Keratinocyte (primary cell): ENCODE measurements at regions not wholly inside any gene's neighbourhood (a gene's known extent, or its start where the extent isn't known, plus 50 kb on each side); places are given as distances from the start of the nearest gene placed in this dataset.

Experiments used
- DNase-seq: peaks from one replicate; pipeline ENCODE4 v3.0.0-alpha.2; 2011; ENCODE audit warnings: low read depth, missing footprints, low spot score
- FAIRE-seq: peaks from 2 replicates; lab custom pipeline; 2011; peaks lifted over from hg19 to GRCh38; lab: Jason Lieb, UNC
- H2AFZ ChIP-seq: 2 replicates; pipeline ENCODE4 v1.6.0; 2012; ENCODE audit warnings: low read length, control low read depth, inconsistent platforms; ENCODE audit not compliant: control insufficient read depth
- H3K27ac ChIP-seq: 2 replicates; pipeline ENCODE4 v1.5.1; 2011; ENCODE audit warnings: low read length; ENCODE audit not compliant: control insufficient read depth, insufficient read depth
- H3K27me3 ChIP-seq: 3 replicates; pipeline ENCODE4 v1.6.0; 2011; ENCODE audit warnings: low read length; ENCODE audit not compliant: control insufficient read depth, insufficient read depth; ENCODE audit errors: extremely low read depth
- H3K36me3 ChIP-seq, 2 experiments: 2 replicates in 1 of 2; 3 replicates in 1 of 2; pipeline ENCODE4 v1.5.1; 2011; ENCODE audit warnings: low read length in 2 of 2, mild to moderate bottlenecking in 1 of 2; ENCODE audit not compliant: control insufficient read depth in 2 of 2, insufficient read depth in 2 of 2; ENCODE audit errors: extremely low read depth in 1 of 2
- H3K4me1 ChIP-seq: 3 replicates; pipeline ENCODE4 v1.5.1; 2011; ENCODE audit warnings: low read length; ENCODE audit not compliant: control insufficient read depth, insufficient read depth; ENCODE audit errors: extremely low read depth
- H3K4me2 ChIP-seq: 3 replicates; pipeline ENCODE4 v1.6.0; 2011; ENCODE audit warnings: low read depth, low read length; ENCODE audit not compliant: control insufficient read depth, insufficient read depth; ENCODE audit errors: extremely low read depth
- H3K4me3 ChIP-seq, 3 experiments: fragments of 200-600 bp in 1 of 3; sonication (generic) in 1 of 3; 2 replicates in 2 of 3; 3 replicates in 1 of 3; pipeline ENCODE4 v1.5.1; 2011 to 2016; ENCODE audit warnings: low read length in 3 of 3, mild to moderate bottlenecking in 3 of 3, control low read depth in 2 of 3, inconsistent platforms in 1 of 3, low read depth in 1 of 3, mixed read lengths in 1 of 3, mixed run types in 1 of 3, moderate library complexity in 1 of 3; ENCODE audit not compliant: control insufficient read depth in 2 of 3, insufficient read depth in 2 of 3; ENCODE audit errors: extremely low read depth in 1 of 3
- H3K79me2 ChIP-seq: 2 replicates; pipeline ENCODE4 v1.6.0; 2012; ENCODE audit warnings: low read length; ENCODE audit not compliant: control insufficient read depth, insufficient read depth
- H3K9ac ChIP-seq: 3 replicates; pipeline ENCODE4 v1.6.0; 2011; ENCODE audit warnings: low read length; ENCODE audit not compliant: control insufficient read depth, insufficient read depth; ENCODE audit errors: extremely low read depth
- H3K9me1 ChIP-seq: 3 replicates; pipeline ENCODE4 v1.6.0; 2011; ENCODE audit warnings: low read length; ENCODE audit not compliant: control insufficient read depth, insufficient read depth; ENCODE audit errors: extremely low read depth
- H3K9me3 ChIP-seq: 2 replicates; pipeline ENCODE4 v1.5.1; 2012; ENCODE audit warnings: low read depth, low read length; ENCODE audit not compliant: control insufficient read depth
- H4K20me1 ChIP-seq: 3 replicates; pipeline ENCODE4 v1.6.0; 2011; ENCODE audit warnings: low read length; ENCODE audit not compliant: control insufficient read depth, insufficient read depth; ENCODE audit errors: extremely low read depth
- CTCF ChIP-seq, 3 experiments: IDR thresholded peaks in 1 of 3; conservative IDR thresholded peaks in 1 of 3; optimal IDR thresholded peaks in 1 of 3; 2 replicates in 2 of 3; 3 replicates in 1 of 3; pipeline versions ENCODE3 to v1.5.1; 2011; ENCODE audit warnings: low read length in 3 of 3, mild to moderate bottlenecking in 3 of 3, moderate library complexity in 2 of 3, control low read depth in 1 of 3, inconsistent platforms in 1 of 3; ENCODE audit not compliant: insufficient read depth in 2 of 3; ENCODE audit errors: extremely low read depth in 1 of 3
- EZH2 ChIP-seq: IDR thresholded peaks from one replicate; pipeline ENCODE4 v1.6.1; 2012; ENCODE audit warnings: inconsistent platforms, mild to moderate bottlenecking, low read length, moderate library complexity
- dilution Hi-C: fragments of 300-500 bp; cut with MboI; formaldehyde crosslinking; loops from one replicate; pipeline ENCODE4 v1.7.0; 2020; ENCODE audit warnings: low sequenced_read_pairs; ENCODE audit not compliant: extremely low pct_ligation_motif_present

DNA sequence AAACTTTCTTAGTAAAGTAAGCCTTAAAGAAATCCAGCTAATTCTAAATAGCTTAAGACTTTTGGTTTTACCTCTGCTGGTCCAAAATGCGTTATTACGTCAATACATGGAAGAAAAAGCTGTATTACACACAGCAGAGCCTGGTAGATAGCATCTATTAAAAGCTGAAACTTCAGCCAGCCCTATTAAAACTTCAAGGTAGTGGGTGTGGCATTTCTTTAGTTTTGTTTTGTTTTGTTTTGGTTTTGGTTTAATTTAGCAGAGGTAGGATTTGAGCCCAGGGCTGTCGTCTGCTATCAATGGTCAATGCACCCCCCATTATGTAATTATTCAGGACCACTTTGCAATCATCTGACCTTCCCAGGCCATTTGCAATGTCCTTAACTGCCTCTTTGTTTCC, 318.4 kb upstream of the MAF start:
- H2AFZ ChIP-seq = no peak overlapping the region
- no peaks in the 10 kb centered on the region for H3K9me1 ChIP-seq
- H3K27me3 ChIP-seq = no peaks in the 10 kb centered on the region
- no peaks in the 10 kb centered on the region for H3K36me3 ChIP-seq
- DNase-seq (no peak), FAIRE-seq (no peak)
- TF ChIP-seq CTCF (optimal IDR thresholded peaks at IDR 0.05 in 1 of 3, IDR thresholded peaks at IDR 0.05 in 1 of 3, conservative IDR thresholded peaks at IDR 0.05 in 1 of 3; ENCODE audit: extremely low read depth in 1 of 3, insufficient read depth in 2 of 3, low read length in 3 of 3) = no peak
- TF ChIP-seq EZH2 = no peak
- H3K9me3 ChIP-seq = no peaks in the 10 kb centered on the region
- H3K79me2 ChIP-seq = no peaks in the 10 kb centered on the region
- no peak overlapping the region for H3K9ac ChIP-seq
- H3K4me1 ChIP-seq = no peaks in the 10 kb centered on the region
- dilution Hi-C loops = no loop called here
- no peak overlapping the region for H3K4me2 ChIP-seq
- H3K27ac ChIP-seq = no peak overlapping the region
- H4K20me1 ChIP-seq = no peaks in the 10 kb centered on the region
- no peak overlapping the region for H3K4me3 ChIP-seq

- no peak for DNase-seq
- no peak for FAIRE-seq
- H3K4me2 ChIP-seq = no peak overlapping the region
- H3K9me1 ChIP-seq = no peaks in the 10 kb centered on the region
- no peak overlapping the region for H3K27ac ChIP-seq
- no peaks in the 10 kb centered on the region for H3K27me3 ChIP-seq
- dilution Hi-C loops = no loop called here
- no peak overlapping the region for H3K4me3 ChIP-seq
- no peaks in the 10 kb centered on the region for H3K4me1 ChIP-seq
- H2AFZ ChIP-seq = no peak overlapping the region
- TF ChIP-seq EZH2 (no peak), CTCF (optimal IDR thresholded peaks at IDR 0.05 in 1 of 3, IDR thresholded peaks at IDR 0.05 in 1 of 3, conservative IDR thresholded peaks at IDR 0.05 in 1 of 3; ENCODE audit: extremely low read depth in 1 of 3, insufficient read depth in 2 of 3, low read length in 3 of 3) (no peak)
- no peaks in the 10 kb centered on the region for H3K36me3 ChIP-seq
- no peaks in the 10 kb centered on the region for H3K79me2 ChIP-seq
- H4K20me1 ChIP-seq = no peaks in the 10 kb centered on the region
- H3K9ac ChIP-seq = no peak overlapping the region
- H3K9me3 ChIP-seq = no peaks in the 10 kb centered on the region
Observed at GRCh38 chr16:79915761-79916160, 315.2 kb upstream of the MAF start.
